H9 (cell line): ENCODE measurements at regions not wholly inside any gene's neighbourhood (a gene's known extent, or its start where the extent isn't known, plus 50 kb on each side); places are given as distances from the start of the nearest gene placed in this dataset.

Source experiments
- DNase-seq: peaks from one replicate; pipeline ENCODE4 v3.0.0-alpha.2; 2017
- H2AFZ ChIP-seq: one replicate; pipeline ENCODE4 v1.6.1; 2013; ENCODE audit warnings: mild to moderate bottlenecking, low read length, control low read depth, moderate library complexity
- H2AK5ac ChIP-seq: 2 replicates; pipeline ENCODE4 v1.6.1; 2013; ENCODE audit warnings: low read length, control low read depth, mixed read lengths; ENCODE audit not compliant: insufficient read length
- H2BK120ac ChIP-seq: one replicate; pipeline ENCODE4 v1.6.1; 2013; ENCODE audit warnings: low read depth, mild to moderate bottlenecking, low read length, control low read depth, inconsistent platforms; ENCODE audit not compliant: poor library complexity, severe bottlenecking
- H2BK12ac ChIP-seq: 2 replicates; pipeline ENCODE4 v1.6.1; 2013; ENCODE audit warnings: low read length, control low read depth, mixed read lengths, low read depth; ENCODE audit not compliant: insufficient read length
- H2BK15ac ChIP-seq: 2 replicates; pipeline ENCODE4 v1.6.1; 2013; ENCODE audit warnings: low read depth, low read length, control low read depth
- H2BK20ac ChIP-seq: one replicate; pipeline ENCODE4 v1.6.1; 2013; ENCODE audit warnings: low read depth, mild to moderate bottlenecking, low read length, control low read depth, inconsistent platforms; ENCODE audit not compliant: poor library complexity, severe bottlenecking
- H2BK5ac ChIP-seq: 2 replicates; pipeline ENCODE4 v1.6.1; 2013; ENCODE audit warnings: low read length, control low read depth, mixed read lengths; ENCODE audit not compliant: insufficient read length
- H3K14ac ChIP-seq: 2 replicates; pipeline ENCODE4 v1.6.1; 2013; ENCODE audit warnings: low read length, control low read depth; ENCODE audit not compliant: insufficient read depth
- H3K18ac ChIP-seq: 2 replicates; pipeline ENCODE4 v1.6.1; 2013; ENCODE audit warnings: low read depth, mild to moderate bottlenecking, mixed read lengths, low read length, control low read depth; ENCODE audit not compliant: insufficient read length
- H3K23ac ChIP-seq: 2 replicates; pipeline ENCODE4 v1.6.1; 2013; ENCODE audit warnings: low read length, control low read depth, mixed read lengths, low read depth; ENCODE audit not compliant: insufficient read length
- H3K23me2 ChIP-seq: 2 replicates; pipeline ENCODE4 v1.6.1; 2013; ENCODE audit warnings: low read depth, mild to moderate bottlenecking, mixed read lengths, low read length, control low read depth; ENCODE audit not compliant: insufficient read length, poor library complexity, severe bottlenecking
- H3K27ac ChIP-seq: 2 replicates; pipeline ENCODE4 v1.5.1; 2013; ENCODE audit warnings: low read length, control low read depth, mixed read lengths, low read depth; ENCODE audit not compliant: insufficient read length
- H3K27me3 ChIP-seq: 2 replicates; pipeline ENCODE4 v1.6.1; 2013; ENCODE audit warnings: low read length, control low read depth, inconsistent platforms; ENCODE audit not compliant: insufficient read depth
- H3K4ac ChIP-seq: 2 replicates; pipeline ENCODE4 v1.6.1; 2013; ENCODE audit warnings: low read depth, mild to moderate bottlenecking, control low read depth, inconsistent platforms, low read length, moderate library complexity
- H3K4me1 ChIP-seq: 2 replicates; pipeline ENCODE4 v1.6.1; 2013; ENCODE audit warnings: low read length, control low read depth, inconsistent platforms; ENCODE audit not compliant: insufficient read depth
- H3K4me2 ChIP-seq: 2 replicates; pipeline ENCODE4 v1.6.1; 2013; ENCODE audit warnings: low read length, control low read depth, mixed read lengths; ENCODE audit not compliant: insufficient read length, insufficient read depth
- H3K56ac ChIP-seq: 2 replicates; pipeline ENCODE4 v1.6.1; 2013; ENCODE audit warnings: low read depth, mild to moderate bottlenecking, mixed read lengths, low read length, control low read depth; ENCODE audit not compliant: insufficient read length
- H3K79me1 ChIP-seq: 2 replicates; pipeline ENCODE4 v1.6.1; 2013; ENCODE audit warnings: low read depth, mild to moderate bottlenecking, moderate library complexity, low read length, control low read depth, inconsistent platforms; ENCODE audit not compliant: insufficient read depth, poor library complexity, severe bottlenecking
- H3K79me2 ChIP-seq: 2 replicates; pipeline ENCODE4 v1.6.1; 2013; ENCODE audit warnings: low read length, control low read depth, inconsistent platforms; ENCODE audit not compliant: insufficient read depth
- H3K9ac ChIP-seq: 2 replicates; pipeline ENCODE4 v1.6.1; 2013; ENCODE audit warnings: low read length, control low read depth, mixed read lengths; ENCODE audit not compliant: insufficient read length; ENCODE audit errors: extremely low read depth
- H3K9me3 ChIP-seq: one replicate; pipeline ENCODE4 v1.6.1; 2013; ENCODE audit warnings: low read depth, low read length, inconsistent platforms; ENCODE audit not compliant: control insufficient read depth
- H3T11ph ChIP-seq: one replicate; pipeline ENCODE4 v1.6.1; 2013; ENCODE audit warnings: mild to moderate bottlenecking, low read length, control low read depth, inconsistent platforms
- H4K20me1 ChIP-seq: one replicate; pipeline ENCODE4 v1.6.1; 2013; ENCODE audit not compliant: control insufficient read depth, insufficient read length, insufficient read depth
- H4K5ac ChIP-seq: 2 replicates; pipeline ENCODE4 v1.6.1; 2013; ENCODE audit warnings: low read depth, mild to moderate bottlenecking, mixed read lengths, low read length, control low read depth; ENCODE audit not compliant: insufficient read length
- H4K8ac ChIP-seq: replicated peaks from 2 replicates; pipeline ENCODE4 v1.6.1; 2013; ENCODE audit warnings: low read length, control low read depth, mixed read lengths, low read depth; ENCODE audit not compliant: insufficient read length
- H4K91ac ChIP-seq: 2 replicates; pipeline ENCODE4 v1.6.1; 2013; ENCODE audit warnings: low read depth, mild to moderate bottlenecking, moderate library complexity, mixed read lengths, low read length, control low read depth; ENCODE audit not compliant: insufficient read length
- H3K27ac Mint-ChIP-seq, 3 experiments: 2 replicates in 2 of 3; 3 replicates in 1 of 3; pipeline ENCODE4 v1.8.0; 2020 to 2021; ENCODE audit warnings: mixed read lengths in 3 of 3, mild to moderate bottlenecking in 1 of 3, moderate library complexity in 1 of 3
- H3K27me3 Mint-ChIP-seq: 2 replicates; pipeline ENCODE4 v1.8.0; 2021; ENCODE audit warnings: low read depth, mild to moderate bottlenecking, moderate library complexity, mixed read lengths
- H3K36me3 Mint-ChIP-seq, 3 experiments: 2 replicates in 2 of 3; 3 replicates in 1 of 3; pipeline ENCODE4 v1.8.0; 2020 to 2021; ENCODE audit warnings: low read depth in 3 of 3, mixed read lengths in 3 of 3; ENCODE audit not compliant: insufficient read depth in 1 of 3
- H3K4me1 Mint-ChIP-seq, 2 experiments: 2 replicates each; pipeline ENCODE4 v1.8.0; 2020; ENCODE audit warnings: mixed read lengths in 2 of 2
- H3K4me3 Mint-ChIP-seq, 2 experiments: 2 replicates in 1 of 2; 3 replicates in 1 of 2; pipeline ENCODE4 v1.8.0; 2020 to 2021; ENCODE audit warnings: mild to moderate bottlenecking in 2 of 2, mixed read lengths in 2 of 2, moderate library complexity in 1 of 2
- H3K9me3 Mint-ChIP-seq, 2 experiments: 2 replicates in 1 of 2; 3 replicates in 1 of 2; pipeline ENCODE4 v1.8.0; 2020; ENCODE audit warnings: mild to moderate bottlenecking in 2 of 2, mixed read lengths in 2 of 2, moderate library complexity in 1 of 2
- CTCF ChIP-seq: fragments of 200-600 bp; sonication (generic); conservative IDR thresholded peaks from 3 replicates; pipeline ENCODE4 v1.8.0; 2021; ENCODE audit warnings: antibody characterized with exemption, mild to moderate bottlenecking
- WGBS: extraction: QIAGEN DNeasy Blood & Tissue Kit; methylation state at CpG from one replicate; pipeline ENCODE4 v1.1.7; 2013; ENCODE audit warnings: missing lambda C conversion rate, low lambda C conversion rate, mixed read lengths; ENCODE audit not compliant: insufficient read length; ENCODE audit errors: extremely low coverage; 5-methylcytosine and 5-hydroxymethylcytosine counted together

- no peaks in the 10 kb centered on the region for H3K27me3 Mint-ChIP-seq
- no peak for TF ChIP-seq CTCF
- Histone ChIP-seq H2AK5ac (no peak overlapping the region), H3K14ac (no peak overlapping the region), H2BK20ac (no peak overlapping the region), H4K8ac (no peak overlapping the region), H3K4me1 (no peaks in the 10 kb centered on the region; the same call in 1 of the 2 replicates), H2BK15ac (no peak overlapping the region), H3K27me3 (no peaks in the 10 kb centered on the region), H3K18ac (no peak overlapping the region), H3K56ac (no peak overlapping the region), H2BK12ac (no peak overlapping the region), H3K4ac (no peak overlapping the region), H3K79me2 (no peaks in the 10 kb centered on the region), H3K23ac (no peak overlapping the region), H2BK120ac (no peak overlapping the region), H3K9me3 (no peaks in the 10 kb centered on the region), H3K27ac (no peak overlapping the region), H3T11ph (no peak overlapping the region), H2AFZ (no peak overlapping the region), H3K9ac (no peak overlapping the region), H3K4me2 (no peak overlapping the region), H3K23me2 (no peaks in the 10 kb centered on the region), H4K5ac (no peak overlapping the region), H2BK5ac (no peak overlapping the region), H3K79me1 (no peaks in the 10 kb centered on the region), H4K20me1 (no peaks in the 10 kb centered on the region), H4K91ac (no peak overlapping the region)
- no peak overlapping the region for H3K27ac Mint-ChIP-seq
- H3K9me3 Mint-ChIP-seq, result no peaks in the 10 kb centered on the region
- H3K36me3 Mint-ChIP-seq, result no peaks in the 10 kb centered on the region
- WGBS, result no CpG with 5 or more reads among the region's 4 CpGs
- no peak overlapping the region for H3K4me3 Mint-ChIP-seq
- no peak for DNase-seq
- no peaks in the 10 kb centered on the region; a peak in 1 of 4 replicates for H3K4me1 Mint-ChIP-seq
Measured at GRCh38 chr1:69502991-69503390, 64.7 kb upstream of the LRRC7 start.
